Epithelial cell of proximal tubule (primary cell): ENCODE measurements at regions not wholly inside any gene's neighbourhood (a gene's known extent, or its start where the extent isn't known, plus 50 kb on each side); places are given as distances from the start of the nearest gene placed in this dataset.

Experiments used
- DNase-seq: peaks from one replicate; pipeline ENCODE4 v3.0.0-alpha.2; 2011; ENCODE audit warnings: low read depth
- H3K4me3 ChIP-seq: 2 replicates; pipeline ENCODE4 v1.5.1; 2011; ENCODE audit warnings: low read depth, mild to moderate bottlenecking, low read length
- CTCF ChIP-seq: conservative IDR thresholded peaks from 2 replicates; pipeline ENCODE4 v1.5.1; 2012; ENCODE audit warnings: low read depth, mild to moderate bottlenecking, low read length

GRCh38 chr5:120396186-120396585, 67.9 kb upstream of the PRR16 start:
- TF ChIP-seq CTCF: no peak
- no peak overlapping the region for H3K4me3 ChIP-seq
- DNase-seq: no peak

GRCh38 chr5:120400356-120400755, 63.7 kb upstream of the PRR16 start:
- DNase-seq: no peak
- H3K4me3 ChIP-seq: no peak overlapping the region
- no peak for TF ChIP-seq CTCF

- no peak for DNase-seq
- no peak overlapping the region for H3K4me3 ChIP-seq
- no peak for TF ChIP-seq CTCF
These were observed 61.5 kb upstream of the PRR16 start for GRCh38 chr5:120402606-120403005.

GRCh38 chr5:120405286-120405864, 58.7 kb upstream of the PRR16 start:
- no peak overlapping the region for H3K4me3 ChIP-seq
- no peak for TF ChIP-seq CTCF
- no peak for DNase-seq

GRCh38 chr5:120405923-120406322, 58.2 kb upstream of the PRR16 start:
- DNase-seq: peak; percentile 80
- H3K4me3 ChIP-seq: no peak overlapping the region
- TF ChIP-seq CTCF: no peak

- no peak overlapping the region for H3K4me3 ChIP-seq
- no peak for TF ChIP-seq CTCF
- DNase-seq: no peak
These were observed 50.4 kb upstream of the PRR16 start for GRCh38 chr5:120413686-120414085.
